HG02943 (cell line): ENCODE measurements at regions not wholly inside any gene's neighbourhood (a gene's known extent, or its start where the extent isn't known, plus 50 kb on each side); places are given as distances from the start of the nearest gene placed in this dataset.

ENCODE experiments used
- ATAC-seq: cut with Tn5 transposase; IDR thresholded peaks from one replicate; pipeline ENCODE4 v1.9.1; 2021; ENCODE audit warnings: mild to moderate bottlenecking, low read depth, moderate library complexity; ENCODE audit not compliant: unreplicated experiment

GRCh38 chrX:68998716-68999115, 166.5 kb downstream of the PJA1 start:
- no peak for ATAC-seq

- no peak for ATAC-seq
Observed at GRCh38 chrX:68997911-68998310, 167.3 kb downstream of the PJA1 start.

DNA sequence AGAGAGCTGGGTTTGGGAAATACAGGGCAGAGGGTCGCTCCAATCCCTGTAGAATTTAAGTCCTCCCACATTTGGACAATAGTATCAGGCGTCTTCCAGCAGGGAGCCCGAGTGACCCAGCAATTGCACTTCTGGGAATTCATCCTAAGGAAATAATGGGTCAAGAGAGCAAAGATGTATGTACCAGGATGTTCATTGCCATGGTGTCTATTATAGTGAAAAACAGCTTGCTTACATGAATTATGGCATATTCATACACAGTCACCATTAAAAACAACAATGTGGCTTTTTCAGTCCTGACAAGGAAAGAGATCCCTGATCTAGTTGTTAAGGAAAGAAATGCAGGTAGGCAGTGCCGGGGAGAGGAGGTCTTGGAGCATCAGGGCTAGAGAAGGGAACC, 167.7 kb downstream of the PJA1 start:
- no peak for ATAC-seq

GRCh38 chrX:68995780-68996551, 167.1 kb downstream of the EFNB1 start:
- ATAC-seq = no peak

GRCh38 chrX:68995386-68995779, 166.6 kb downstream of the EFNB1 start:
- ATAC-seq = no peak

DNA sequence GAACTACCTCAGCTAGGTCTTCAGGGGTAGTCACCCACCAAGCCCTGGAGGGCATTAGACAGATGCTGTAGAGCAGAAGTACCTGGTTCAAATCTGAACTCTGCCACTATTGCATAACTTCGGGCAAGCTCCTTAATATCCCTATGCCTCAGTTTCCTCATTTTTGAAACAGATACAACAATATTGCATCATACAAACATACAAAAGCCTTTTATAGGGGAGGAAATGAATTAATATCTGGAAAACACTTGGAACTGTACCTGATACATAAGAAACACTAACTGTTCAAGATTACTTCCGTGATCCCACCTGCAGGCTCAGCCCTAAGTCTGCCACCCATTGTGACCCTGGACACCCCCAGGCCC, 166.1 kb downstream of the EFNB1 start:
- no peak for ATAC-seq

DNA sequence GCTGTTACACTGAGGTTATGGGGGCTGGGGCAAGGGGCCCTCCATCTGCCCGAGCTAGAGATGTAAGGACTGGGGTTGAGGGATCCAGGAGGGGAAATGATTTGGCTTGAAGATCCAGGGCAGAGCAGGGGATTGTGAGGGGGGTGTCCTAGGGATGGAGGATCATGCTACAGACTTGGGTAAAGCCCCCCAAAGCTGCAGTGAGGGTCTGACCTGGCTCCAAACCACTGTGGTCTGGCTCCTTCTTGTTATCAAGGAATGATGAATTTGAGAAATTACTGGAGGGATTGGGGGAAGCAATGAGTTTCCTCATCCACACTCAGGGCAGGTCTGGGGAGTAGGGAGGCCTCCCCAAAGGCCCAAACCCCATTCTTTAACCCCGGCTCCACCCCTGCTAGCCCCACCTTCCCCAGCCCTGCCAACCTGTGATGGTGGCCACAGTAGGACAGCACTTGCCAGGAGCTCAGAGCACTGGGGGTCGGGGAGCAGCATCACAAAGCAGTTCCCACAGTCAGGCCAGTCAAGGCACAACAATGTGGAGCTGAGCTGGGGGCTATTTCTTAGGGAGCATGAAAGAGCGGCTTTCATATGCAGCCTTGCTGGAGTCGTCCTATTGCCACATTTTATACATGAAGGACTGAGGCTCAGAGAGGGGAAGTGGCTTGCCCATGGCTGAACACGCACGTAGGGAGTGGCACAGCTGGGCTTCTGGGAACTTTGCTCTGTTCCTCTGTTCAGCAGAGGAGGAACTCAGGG, 165.5 kb downstream of the EFNB1 start:
- ATAC-seq = no peak

GRCh38 chrX:68992821-68993397, 164.1 kb downstream of the EFNB1 start:
- ATAC-seq = no peak

DNA sequence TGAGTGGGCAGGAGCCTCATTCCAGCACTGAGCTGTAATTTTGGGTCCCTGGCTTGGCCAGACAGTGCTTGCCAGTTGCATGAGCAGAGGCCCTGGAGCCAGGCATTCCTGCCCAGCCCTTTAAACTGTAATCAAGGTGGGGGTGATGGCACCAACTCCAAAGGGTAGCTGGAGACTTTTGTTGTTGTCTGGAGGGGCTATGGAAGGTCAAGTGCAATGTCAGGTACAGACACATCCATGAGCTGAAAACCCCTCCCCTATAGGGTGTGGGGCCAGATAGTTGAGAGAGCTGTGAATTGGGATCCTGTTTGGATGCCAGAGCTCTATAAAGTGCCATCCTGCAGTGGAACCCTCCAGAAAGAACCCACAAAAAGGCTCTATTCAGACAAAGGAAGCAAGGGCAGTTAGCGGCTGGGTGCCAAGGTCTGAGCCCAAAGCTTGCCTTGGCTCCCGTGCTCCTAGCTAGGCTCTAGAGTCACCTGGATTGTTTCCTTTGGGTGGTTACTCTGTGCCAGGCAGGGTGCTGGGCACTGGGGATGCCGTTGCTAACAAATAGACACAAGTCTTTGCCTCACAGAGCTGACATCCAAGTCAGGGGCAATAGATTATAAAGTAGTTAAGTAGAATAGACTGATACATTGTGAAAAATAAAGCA, 163.0 kb downstream of the EFNB1 start:
- no peak for ATAC-seq

- ATAC-seq = no peak
Observed at GRCh38 chrX:68990948-68991347, 162.1 kb downstream of the EFNB1 start.

DNA sequence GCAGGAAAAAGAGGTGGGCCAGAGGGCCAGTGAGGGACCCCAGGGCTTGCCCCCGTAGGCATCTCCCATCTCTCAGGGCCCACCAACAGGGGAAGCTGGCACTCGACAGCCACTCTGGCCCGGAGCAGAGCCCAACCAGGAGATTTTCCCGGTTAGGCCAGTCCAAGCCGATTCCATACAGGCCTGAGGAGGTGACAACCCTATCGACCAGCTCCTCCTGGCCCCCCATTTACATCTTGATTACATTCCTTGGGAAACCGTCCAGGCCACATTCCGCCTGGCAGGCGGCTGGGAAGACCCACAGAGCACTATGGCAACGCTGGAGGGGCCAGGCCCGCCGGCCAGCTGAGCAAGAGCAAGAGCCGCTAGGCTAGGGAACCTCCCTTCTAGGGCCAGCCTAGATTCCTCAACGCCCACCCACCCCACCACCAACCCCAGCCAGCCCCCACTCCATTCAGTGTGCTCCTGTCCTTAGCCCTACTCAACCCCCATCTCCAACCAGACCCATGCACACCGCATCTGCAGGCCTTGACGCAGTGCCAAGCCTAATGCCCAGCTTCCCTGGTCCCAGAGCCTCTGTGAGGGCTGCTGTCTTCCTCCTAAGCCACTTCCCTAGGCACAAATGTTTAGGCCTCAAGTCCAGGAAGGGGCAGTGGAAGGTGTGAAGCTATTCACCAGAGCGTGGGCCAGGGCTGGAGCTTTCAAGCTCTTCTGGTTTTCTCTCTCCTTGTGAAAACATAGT, 161.2 kb downstream of the EFNB1 start:
- no peak for ATAC-seq

- no peak for ATAC-seq
Observed at GRCh38 chrX:68989456-68989855, 160.6 kb downstream of the EFNB1 start.

DNA sequence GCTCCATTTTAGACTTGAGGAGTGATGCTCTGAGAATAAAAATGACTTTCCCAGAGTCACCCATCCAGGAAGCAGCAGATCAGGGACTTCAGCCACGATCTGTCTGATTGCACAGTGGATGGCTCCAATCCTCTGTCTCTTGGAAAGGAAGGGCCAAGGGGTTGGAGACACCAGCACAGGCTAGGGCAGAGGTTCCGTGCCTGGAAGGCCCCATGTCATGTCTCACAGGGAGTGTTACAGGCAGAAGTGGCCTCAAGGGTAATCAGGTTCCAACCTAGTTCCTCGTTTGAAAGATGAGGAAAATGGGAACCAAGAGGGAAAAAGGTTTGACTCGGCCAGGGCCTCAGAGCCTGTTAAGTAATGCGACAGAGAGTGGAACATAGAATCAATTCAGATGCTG, 160.0 kb downstream of the EFNB1 start:
- no peak for ATAC-seq

DNA sequence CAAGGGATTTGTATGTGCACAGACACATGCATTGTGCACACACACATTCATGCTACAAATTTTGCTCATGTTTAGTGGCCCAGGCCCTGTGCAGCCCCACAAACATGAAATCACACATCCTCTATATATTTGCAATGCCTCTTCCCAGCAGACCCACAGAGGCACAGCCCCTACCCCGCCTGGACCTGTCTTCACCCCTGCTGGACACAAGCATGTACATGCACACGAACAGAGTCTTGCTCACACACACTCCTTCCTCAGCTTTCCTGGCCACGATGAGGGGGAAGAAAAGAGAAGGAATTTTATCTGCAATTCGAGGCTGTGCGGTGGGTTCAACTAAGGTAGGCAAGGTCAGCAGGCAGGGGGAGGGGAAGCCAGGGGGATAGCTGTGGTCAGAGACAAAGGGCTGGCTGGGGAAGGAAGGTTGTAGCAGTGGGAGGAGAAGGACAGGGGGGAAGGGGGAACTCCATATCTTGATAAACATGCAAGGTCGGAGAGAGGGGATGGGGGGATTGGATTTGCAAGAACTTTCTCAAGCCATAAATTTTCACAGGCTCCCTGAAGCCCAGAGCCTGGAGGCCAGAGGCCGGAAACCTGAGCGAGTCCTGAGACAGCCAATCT, 156.4 kb downstream of the EFNB1 start:
- ATAC-seq = no peak

- no peak for ATAC-seq
Observed at GRCh38 chrX:68983004-68983857, 154.4 kb downstream of the EFNB1 start.

DNA sequence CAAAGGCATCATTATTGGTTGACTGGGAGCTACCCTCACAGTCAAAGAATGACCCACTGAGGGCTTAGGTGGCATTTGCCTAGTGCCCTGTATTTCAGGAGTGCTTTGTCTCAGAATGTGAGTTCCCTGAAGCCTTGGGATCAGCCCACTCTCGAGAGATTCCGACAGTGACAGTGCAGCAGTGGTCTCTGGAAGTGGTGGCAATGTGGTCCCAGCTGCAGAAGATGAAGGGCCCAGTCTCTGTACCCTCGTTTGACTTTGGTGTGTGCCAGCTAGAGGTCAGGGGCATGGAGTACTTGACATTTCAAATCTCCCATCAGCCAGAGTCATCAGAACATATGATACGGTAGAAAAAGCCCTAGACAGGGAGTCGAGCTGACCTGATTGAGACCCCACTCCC, 153.7 kb downstream of the EFNB1 start:
- ATAC-seq = no peak

DNA sequence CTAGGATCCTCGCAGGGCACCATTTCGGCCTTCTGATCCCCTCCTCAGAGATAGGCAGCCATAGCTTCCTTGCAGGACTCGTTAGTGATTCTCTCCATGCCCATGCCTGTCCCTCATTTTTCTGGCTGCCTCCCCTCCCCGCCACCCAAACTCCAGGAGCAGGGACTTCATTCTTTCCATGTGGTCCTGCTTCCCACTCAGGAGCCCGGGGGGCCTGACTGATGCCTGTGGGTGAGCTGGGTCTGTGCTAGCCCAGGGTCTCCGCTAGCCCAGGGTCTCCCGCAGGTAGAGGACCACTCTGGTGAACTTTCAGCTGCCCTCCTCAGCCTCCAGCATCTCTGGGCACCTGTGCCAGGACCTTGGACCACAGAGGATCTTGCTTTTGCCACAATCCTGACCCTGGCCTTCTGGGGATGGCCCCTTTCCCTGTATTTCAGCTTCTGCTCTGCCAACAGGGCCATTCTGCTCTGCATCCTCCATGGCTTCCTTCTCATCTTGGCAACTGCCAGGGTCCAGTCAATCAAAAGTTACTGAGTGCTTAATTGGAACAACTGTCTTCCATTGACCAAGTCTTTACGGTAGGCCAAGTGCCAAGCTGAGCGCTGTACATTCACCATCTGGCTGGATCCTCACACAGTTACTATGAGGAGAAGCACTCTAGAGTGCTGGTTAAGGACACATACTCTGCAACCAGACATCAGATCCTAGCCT, 152.2 kb downstream of the EFNB1 start:
- ATAC-seq = no peak

GRCh38 chrX:68978655-68979054, 149.8 kb downstream of the EFNB1 start:
- no peak for ATAC-seq

DNA sequence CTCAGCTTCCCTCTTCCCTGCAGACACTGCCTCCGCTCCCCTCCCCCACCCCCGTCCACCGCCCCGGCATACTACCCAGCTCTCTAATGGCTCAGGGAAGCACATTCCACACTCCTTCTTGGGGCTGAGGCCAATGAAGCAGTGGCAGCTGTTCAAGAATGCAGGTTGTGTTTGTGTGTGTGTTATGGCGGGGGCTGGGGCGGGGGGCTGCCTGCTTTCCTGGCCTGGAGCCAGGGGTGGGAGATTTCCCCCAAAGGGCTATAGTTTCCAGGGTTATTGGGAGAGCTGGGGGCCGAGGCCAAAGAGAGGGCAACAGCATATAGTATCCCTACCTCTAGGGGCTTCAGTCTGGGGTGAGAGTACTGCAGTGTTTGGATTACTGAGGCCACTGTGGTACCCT, 149.4 kb downstream of the EFNB1 start:
- no peak for ATAC-seq
